Stomach (tissue), 8 donors: ENCODE measurements at regions not wholly inside any gene's neighbourhood (a gene's known extent, or its start where the extent isn't known, plus 50 kb on each side); places are given as distances from the start of the nearest gene placed in this dataset.

Source experiments
- DNase-seq, 2 donors: peaks; one replicate each; pipeline versions ENCODE4 v3.0.0 to v3.0.0-alpha.2; 2013 to 2019
- H3K27ac ChIP-seq, 5 donors: fragments of 200-600 bp in 4 of 5; sonication (generic) in 4 of 5; one replicate each; pipeline ENCODE4 v1.5.1; 2013 to 2019; ENCODE audit warnings: mild to moderate bottlenecking in 1 of 5, moderate library complexity in 1 of 5
- H3K27me3 ChIP-seq, 3 donors: fragments of 200-600 bp; sonication (generic); one replicate each; pipeline ENCODE4 v1.5.1; 2017 to 2019; ENCODE audit warnings: mixed run types in 1 of 3
- H3K36me3 ChIP-seq, 4 donors: fragments of 200-600 bp; sonication (generic); 1 replicate in 3 of 4; 2 replicates in 1 of 4; pipeline ENCODE4 v1.5.1; 2016 to 2019
- H3K4me1 ChIP-seq, 4 donors: fragments of 200-600 bp; sonication (generic); one replicate each; pipeline ENCODE4 v1.5.1; 2016 to 2019
- H3K4me3 ChIP-seq, 4 donors: fragments of 200-600 bp; sonication (generic) in 3 of 4; one replicate each; pipeline ENCODE4 v1.5.1; 2016 to 2019; ENCODE audit warnings: mild to moderate bottlenecking in 1 of 4
- H3K9me3 ChIP-seq, 4 donors: fragments of 200-600 bp; sonication (generic); one replicate each; pipeline ENCODE4 v1.5.1; 2016 to 2019
- EP300 ChIP-seq: sonication (generic); formaldehyde crosslinking; IDR thresholded peaks from one replicate; pipeline ENCODE4 v1.6.1; 2017; ENCODE audit warnings: antibody characterized with exemption
- POLR2A ChIP-seq, 4 donors: fragments of 450-650 bp; IDR thresholded peaks; one replicate each; pipeline ENCODE4 v1.6.1; 2016; ENCODE audit warnings: antibody characterized with exemption in 4 of 4, control low read depth in 2 of 4, mild to moderate bottlenecking in 1 of 4, moderate library complexity in 1 of 4
- POLR2AphosphoS5 ChIP-seq, 3 donors: sonication (generic); formaldehyde crosslinking; IDR thresholded peaks; one replicate each; pipeline ENCODE4 v1.6.1; 2016; ENCODE audit warnings: antibody characterized with exemption in 3 of 3
- WGBS, 5 donors: extraction: QIAGEN DNeasy Blood & Tissue Kit in 3 of 5; methylation state at CpG; one replicate each; pipeline versions ENCODE4 v1.1.5 to v1.1.7; 2013 to 2018; 5-methylcytosine and 5-hydroxymethylcytosine counted together
- intact Hi-C: fragments of 100-400 bp; cut with DNase I; formaldehyde crosslinking; loops from one replicate; pipeline ENCODE4 v1.15.1; 2023; ENCODE audit warnings: low total_unique reads
- TF ChIP-seq, protein P1 (sequence below), 7 experiments: fragments of 450-650 bp in 4 of 7; fragments of 200-600 bp in 3 of 7; sonication (generic) in 3 of 7; IDR thresholded peaks; one replicate each; pipeline ENCODE4 v1.5.1; 2016 to 2019; ENCODE audit warnings: antibody characterized with exemption in 7 of 7, control low read depth in 2 of 7, mild to moderate bottlenecking in 1 of 7
- donor health status: healthy with polysubstance abuse.
- donor health status: Bipolar disorder and iron deficiency.
- donor health status: healthy.

DNA sequence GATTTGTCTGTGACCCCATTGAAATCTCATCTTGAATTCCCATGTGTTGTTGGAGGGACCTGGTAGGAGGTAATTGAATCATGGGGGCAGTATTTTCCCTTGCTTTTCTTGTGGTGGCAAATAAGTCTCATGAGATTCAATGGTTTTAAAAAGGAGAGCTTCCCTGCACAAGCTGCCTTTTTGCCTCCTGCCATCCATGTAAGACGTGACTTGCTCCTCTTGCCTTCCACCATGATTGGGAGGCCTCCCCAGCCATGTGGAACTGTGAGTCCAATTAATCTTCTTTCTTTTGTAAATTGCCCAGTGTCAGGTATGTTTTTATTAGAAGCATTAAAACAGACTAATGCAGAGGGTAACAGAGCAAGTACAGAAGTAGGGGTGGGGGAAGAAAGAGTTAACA lies 1097.0 kb upstream of the ADGRB3 start:
- no peaks in the 10 kb centered on the region for H3K4me1 ChIP-seq
- H3K36me3 ChIP-seq, result no peaks in the 10 kb centered on the region
- WGBS, 5 donors, result 57 to 76% (median 71%) methylated on average over 1 of the region's 1 CpG
- H3K27ac ChIP-seq, result no peak overlapping the region
- TF ChIP-seq EP300, result no peak
- H3K27me3 ChIP-seq, result no peaks in the 10 kb centered on the region
- peaks cover 0 to 5% (median 1%) of the 10 kb centered on the region in 4 donors for H3K9me3 ChIP-seq
- intact Hi-C loops, result no loop called here
- DNase-seq, result no peak
- no peak overlapping the region for H3K4me3 ChIP-seq

DNA sequence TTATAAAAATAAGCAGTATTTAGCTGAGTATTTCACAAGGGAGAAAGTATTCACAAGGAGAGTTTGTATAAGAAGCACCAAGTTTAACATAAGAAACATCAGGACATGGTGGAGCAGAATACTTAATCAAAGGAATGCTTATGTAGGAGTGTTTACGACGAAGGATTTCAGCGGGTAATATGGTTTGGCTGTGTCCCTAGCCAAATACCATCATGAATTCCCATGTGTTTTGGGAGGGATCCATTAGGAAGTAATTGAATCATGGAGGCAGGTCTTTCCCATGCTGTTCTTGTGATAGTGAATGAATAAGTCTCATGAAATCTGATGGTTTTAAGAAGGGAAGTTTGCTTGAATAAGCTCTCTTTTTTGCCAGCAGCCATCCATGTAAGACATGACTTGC lies 1099.1 kb upstream of the ADGRB3 start:
- DNase-seq, result no peak
- peaks cover 0 to 14% (median 0%) of the 10 kb centered on the region in 4 donors for H3K9me3 ChIP-seq
- H3K4me3 ChIP-seq, result no peak overlapping the region
- WGBS, 5 donors, result 83 to 92% (median 88%) methylated on average over 3 of the region's 3 CpGs
- intact Hi-C loops, result no loop called here
- H3K4me1 ChIP-seq, result no peaks in the 10 kb centered on the region
- no peak overlapping the region for H3K27ac ChIP-seq
- TF ChIP-seq POLR2A (IDR thresholded peaks at IDR 0.05) (no peak), POLR2AphosphoS5 (IDR thresholded peaks at IDR 0.05) (no peak), EP300 (no peak)
- TF ChIP-seq, protein P1, sequence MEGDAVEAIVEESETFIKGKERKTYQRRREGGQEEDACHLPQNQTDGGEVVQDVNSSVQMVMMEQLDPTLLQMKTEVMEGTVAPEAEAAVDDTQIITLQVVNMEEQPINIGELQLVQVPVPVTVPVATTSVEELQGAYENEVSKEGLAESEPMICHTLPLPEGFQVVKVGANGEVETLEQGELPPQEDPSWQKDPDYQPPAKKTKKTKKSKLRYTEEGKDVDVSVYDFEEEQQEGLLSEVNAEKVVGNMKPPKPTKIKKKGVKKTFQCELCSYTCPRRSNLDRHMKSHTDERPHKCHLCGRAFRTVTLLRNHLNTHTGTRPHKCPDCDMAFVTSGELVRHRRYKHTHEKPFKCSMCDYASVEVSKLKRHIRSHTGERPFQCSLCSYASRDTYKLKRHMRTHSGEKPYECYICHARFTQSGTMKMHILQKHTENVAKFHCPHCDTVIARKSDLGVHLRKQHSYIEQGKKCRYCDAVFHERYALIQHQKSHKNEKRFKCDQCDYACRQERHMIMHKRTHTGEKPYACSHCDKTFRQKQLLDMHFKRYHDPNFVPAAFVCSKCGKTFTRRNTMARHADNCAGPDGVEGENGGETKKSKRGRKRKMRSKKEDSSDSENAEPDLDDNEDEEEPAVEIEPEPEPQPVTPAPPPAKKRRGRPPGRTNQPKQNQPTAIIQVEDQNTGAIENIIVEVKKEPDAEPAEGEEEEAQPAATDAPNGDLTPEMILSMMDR (IDR thresholded peaks at IDR 0.05), result no peak
- H3K36me3 ChIP-seq, result no peaks in the 10 kb centered on the region
- H3K27me3 ChIP-seq, result no peaks in the 10 kb centered on the region

DNA sequence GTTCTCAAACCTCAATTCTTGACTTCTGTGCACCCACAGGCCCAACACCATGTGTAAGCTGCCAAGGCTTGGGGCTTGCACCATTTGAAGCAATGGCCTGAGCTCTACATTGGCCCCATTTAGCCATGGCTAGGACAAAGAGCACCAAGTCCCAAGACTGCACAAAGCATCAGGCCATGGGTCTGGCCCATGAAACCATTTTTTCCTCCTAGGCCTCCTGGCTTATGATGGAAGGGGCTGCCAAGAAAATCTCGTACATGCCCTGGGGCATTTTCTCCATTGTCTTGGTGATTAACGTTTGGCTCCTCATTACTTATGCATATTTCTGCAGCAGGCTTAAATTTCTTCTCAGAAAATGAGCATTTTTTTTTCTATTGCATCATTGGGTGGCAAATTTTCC lies 1128.7 kb upstream of the ADGRB3 start:
- intact Hi-C loops, result no loop called here
- no peaks in the 10 kb centered on the region for H3K4me1 ChIP-seq
- H3K27ac ChIP-seq, result no peak overlapping the region
- TF ChIP-seq, protein P1 (IDR thresholded peaks at IDR 0.05), result no peak
- no peak for TF ChIP-seq POLR2AphosphoS5 (IDR thresholded peaks at IDR 0.05)
- no peak for TF ChIP-seq POLR2A (IDR thresholded peaks at IDR 0.05)
- peaks cover 0 to 30% (median 5%) of the 10 kb centered on the region in 4 donors for H3K9me3 ChIP-seq
- 71 to 81% (median 81%) methylated on average over 2 of the region's 2 CpGs for WGBS, 5 donors
- H3K4me3 ChIP-seq, result no peak overlapping the region
- H3K27me3 ChIP-seq, result no peaks in the 10 kb centered on the region
- DNase-seq, result no peak
- H3K36me3 ChIP-seq, result no peaks in the 10 kb centered on the region

DNA sequence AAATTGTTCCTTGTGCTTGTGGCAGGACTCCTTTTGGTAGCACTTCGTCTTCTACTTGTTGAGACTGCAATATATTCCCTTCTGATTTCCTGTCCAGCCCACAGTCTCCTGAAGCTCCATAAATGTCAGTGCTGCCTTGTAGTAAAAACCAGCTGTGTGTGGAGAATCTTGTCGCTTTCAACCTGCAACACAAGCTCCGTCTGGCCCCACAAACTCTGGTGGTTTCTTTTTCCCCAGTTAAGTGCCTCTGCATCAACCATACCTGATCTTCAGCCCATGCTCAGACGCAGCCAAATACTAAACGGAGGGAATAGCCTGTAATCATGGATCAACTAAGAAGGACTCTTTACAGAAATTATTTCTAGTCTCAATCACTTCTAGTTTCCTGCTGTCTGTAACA lies 1133.3 kb upstream of the ADGRB3 start:
- DNase-seq, result no peak
- intact Hi-C loops, result no loop called here
- TF ChIP-seq POLR2A (IDR thresholded peaks at IDR 0.05), result no peak
- TF ChIP-seq EP300, result no peak
- no peak for TF ChIP-seq POLR2AphosphoS5 (IDR thresholded peaks at IDR 0.05)
- TF ChIP-seq, protein P1 (IDR thresholded peaks at IDR 0.05), result no peak

DNA sequence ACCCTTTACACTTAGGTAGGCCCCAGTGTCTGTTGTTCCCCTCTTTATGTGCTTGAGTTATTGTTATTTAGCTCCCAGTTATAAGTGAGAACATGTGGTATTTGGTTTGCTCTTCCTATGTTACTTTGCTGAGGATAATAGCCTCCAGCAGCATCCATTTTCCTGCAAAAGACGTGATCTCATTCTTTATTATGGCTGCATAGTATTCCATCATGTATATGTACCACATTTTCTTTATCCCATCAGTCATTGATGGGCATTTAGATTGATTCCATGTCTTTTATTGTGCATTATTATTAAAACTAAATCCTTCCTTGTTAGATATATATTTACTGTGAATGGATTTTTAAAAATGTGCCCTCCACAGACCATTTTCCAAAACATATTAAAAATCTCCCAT lies 1137.3 kb upstream of the ADGRB3 start:
- Histone ChIP-seq H3K4me3 (no peak overlapping the region), H3K4me1 (no peaks in the 10 kb centered on the region), H3K27ac (no peak overlapping the region), H3K27me3 (no peaks in the 10 kb centered on the region), H3K36me3 (no peaks in the 10 kb centered on the region), H3K9me3 (peaks cover 0 to 8% (median 0%) of the 10 kb centered on the region in 4 donors)
- intact Hi-C loops, result no loop called here
- 48 to 68% (median 57%) methylated on average over 1 of the region's 1 CpG for WGBS, 5 donors
- DNase-seq, result no peak
- TF ChIP-seq EP300 (no peak), POLR2AphosphoS5 (IDR thresholded peaks at IDR 0.05) (no peak), POLR2A (IDR thresholded peaks at IDR 0.05) (no peak)
- TF ChIP-seq, protein P1 (IDR thresholded peaks at IDR 0.05), result no peak

More for the DNA sequence above, 1133.3 kb upstream of the ADGRB3 start:
- peaks cover 0 to 31% (median 5%) of the 10 kb centered on the region in 4 donors for H3K9me3 ChIP-seq
- no peaks in the 10 kb centered on the region for H3K36me3 ChIP-seq
- H3K27ac ChIP-seq, result no peak overlapping the region
- H3K27me3 ChIP-seq, result no peaks in the 10 kb centered on the region
- H3K4me1 ChIP-seq, result no peaks in the 10 kb centered on the region
- H3K4me3 ChIP-seq, result no peak overlapping the region
- 48 to 63% (median 62%) methylated on average over 5 of the region's 5 CpGs for WGBS, 5 donors
